Umbilical cord (tissue), 1 donor: ENCODE measurements at regions not wholly inside any gene's neighbourhood (a gene's known extent, or its start where the extent isn't known, plus 50 kb on each side); places are given as distances from the start of the nearest gene placed in this dataset.
"Not testable (repeated sequence)": the region's sequence is repeated elsewhere in the genome, so short reads cannot be mapped to it uniquely, and the experiment has no call there.

Experiments used
- DNase-seq: peaks from one replicate; pipeline ENCODE4 v3.0.0-alpha.2; 2015; ENCODE audit warnings: low spot score

DNA sequence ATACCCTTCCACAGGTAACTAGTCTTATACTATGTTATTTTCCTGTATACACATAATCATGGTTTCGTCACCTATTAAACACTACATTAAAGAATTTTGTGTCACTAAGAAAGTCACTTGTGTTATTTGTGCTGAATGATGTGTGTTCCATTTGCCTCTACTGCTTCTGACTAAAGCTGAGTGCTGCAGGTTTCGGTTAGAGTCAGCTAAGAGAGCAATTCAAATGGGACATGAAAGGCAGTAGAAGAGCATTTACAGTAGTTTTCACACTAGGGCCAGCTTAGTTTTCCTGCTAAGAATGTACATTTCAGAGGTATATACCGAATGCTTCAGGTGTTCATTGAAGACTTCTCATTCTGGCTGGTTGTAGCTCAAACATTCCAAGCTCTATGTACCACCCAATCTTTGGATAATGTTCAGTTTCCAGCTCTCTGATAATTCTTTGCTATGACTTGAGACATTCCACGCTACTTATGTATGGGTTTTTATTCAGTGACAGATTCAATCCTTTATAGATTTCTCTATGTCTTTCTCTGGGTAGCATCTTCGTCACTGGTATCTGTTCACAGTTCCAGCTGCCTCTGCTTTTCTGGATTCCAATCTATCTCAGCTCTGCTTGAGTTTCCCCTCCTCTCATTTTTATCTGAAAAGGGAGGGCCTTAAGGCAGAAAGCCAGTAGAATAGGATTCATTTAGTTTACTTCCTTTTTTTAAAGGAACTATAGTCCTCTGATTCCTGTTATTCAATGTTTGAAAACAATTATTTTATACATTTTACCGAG is 164.4 kb downstream of the CXXC4 start:
- DNase-seq, result peak; percentile 50

- DNase-seq, result not testable (repeated sequence)
Measured at GRCh38 chr4:104326991-104327694, 167.6 kb downstream of the CXXC4 start.

DNA sequence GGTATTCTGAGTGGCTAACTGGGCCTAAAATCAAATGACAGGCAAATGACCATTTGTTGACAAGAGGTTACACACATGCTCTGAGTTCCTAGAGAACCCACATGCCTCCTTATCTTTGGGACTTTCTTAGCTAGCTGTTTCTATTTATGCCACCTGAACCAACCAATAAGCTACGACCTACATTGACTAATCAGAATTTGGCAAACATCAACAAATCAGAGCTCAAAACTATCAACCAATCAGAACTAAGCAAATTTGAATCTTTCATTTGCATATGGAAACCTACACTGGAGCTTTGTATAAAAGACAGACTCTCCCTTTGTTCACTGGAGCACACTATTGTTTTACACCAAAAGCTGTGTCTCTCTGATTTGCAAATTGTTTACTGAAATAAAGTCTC is 192.0 kb downstream of the CXXC4 start:
- DNase-seq, result no peak

- DNase-seq, result no peak
Measured at GRCh38 chr4:104294811-104295210, 199.9 kb downstream of the CXXC4 start.

DNA sequence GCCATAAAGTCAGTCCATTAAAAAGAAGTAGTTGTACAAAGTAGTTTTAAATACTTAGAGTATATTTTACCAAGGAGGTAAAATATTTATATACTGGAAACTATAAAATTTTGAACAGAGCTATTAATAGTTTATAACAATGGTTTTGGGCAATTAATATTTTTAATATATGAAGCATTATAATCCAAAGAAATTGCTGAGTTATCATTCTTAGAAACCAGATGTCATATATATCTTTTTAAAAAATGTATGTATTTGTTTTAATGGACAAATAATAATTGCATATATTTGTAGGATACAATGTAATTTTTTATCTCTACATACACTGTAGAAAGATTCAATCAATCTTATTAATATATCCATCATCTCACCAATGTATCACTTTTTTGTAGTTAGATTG is 207.8 kb downstream of the CXXC4 start:
- DNase-seq, result no peak

DNA sequence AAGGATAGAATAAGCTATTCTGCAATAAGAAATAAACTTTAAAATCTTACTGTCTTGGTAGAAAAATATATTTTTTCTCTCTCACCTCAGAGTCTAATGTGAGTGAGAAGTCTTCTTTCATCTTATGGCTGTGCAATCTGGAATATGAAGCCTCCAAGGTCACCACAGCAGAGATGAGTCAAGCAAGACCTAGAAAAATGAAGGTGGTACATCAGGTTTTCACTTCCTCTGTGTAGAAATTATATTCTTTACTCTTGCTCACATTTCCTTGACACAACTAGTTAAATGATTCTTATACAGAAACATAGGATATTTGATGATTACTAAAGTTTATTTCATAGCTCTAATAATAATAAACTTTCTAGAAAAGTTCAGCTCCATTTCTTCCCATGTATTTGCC is 211.4 kb downstream of the CXXC4 start:
- DNase-seq, result no peak

- no peak for DNase-seq
Measured at GRCh38 chr4:104279744-104280143, 214.9 kb downstream of the CXXC4 start.

DNA sequence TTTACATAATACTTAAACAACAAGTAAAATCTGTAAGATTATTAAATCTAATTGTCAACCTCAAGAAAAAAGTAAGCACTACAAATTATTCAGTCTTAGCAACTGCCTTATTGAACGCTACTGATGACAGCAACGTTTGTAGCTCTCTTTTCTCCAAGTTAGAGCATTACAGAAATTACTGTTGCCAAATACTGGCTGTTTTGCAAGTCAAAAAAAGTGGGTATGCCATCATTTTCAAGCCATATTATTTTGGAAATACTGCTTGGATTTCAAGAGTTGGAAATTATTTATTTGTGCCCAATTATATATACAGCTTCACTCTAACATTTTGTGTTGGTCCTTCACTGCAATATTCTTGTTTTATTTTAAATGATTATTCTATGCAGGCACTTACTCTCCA is 221.7 kb downstream of the CXXC4 start:
- no peak for DNase-seq

GRCh38 chr4:104269603-104270002 is 225.1 kb downstream of the CXXC4 start:
- not testable (repeated sequence) for DNase-seq

GRCh38 chr4:104263100-104263499 is 231.6 kb downstream of the CXXC4 start:
- no peak for DNase-seq

DNA sequence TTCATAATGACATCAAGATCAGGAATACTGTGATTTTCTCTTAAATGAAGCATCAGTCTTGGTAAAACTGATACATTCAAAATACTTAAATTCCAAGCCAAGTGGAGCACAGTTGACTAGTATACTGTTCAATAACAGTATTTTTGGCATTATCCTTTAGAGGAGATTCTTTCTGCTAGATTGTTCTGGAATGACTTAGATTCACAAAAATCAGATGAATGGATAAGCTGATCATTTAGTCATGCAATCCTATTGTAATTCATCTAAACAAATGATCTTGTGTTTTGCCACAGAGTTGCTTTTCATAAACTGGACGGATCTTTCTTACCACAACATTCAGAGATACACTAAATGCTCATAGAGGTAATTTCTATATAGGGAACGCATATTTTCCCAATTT is 232.0 kb downstream of the CXXC4 start:
- DNase-seq, result no peak

- DNase-seq, result no peak
Measured at GRCh38 chr4:104248726-104249125, 246.0 kb downstream of the CXXC4 start.

GRCh38 chr4:104235967-104236366 is 258.7 kb downstream of the CXXC4 start:
- DNase-seq, result peak; percentile 2

DNA sequence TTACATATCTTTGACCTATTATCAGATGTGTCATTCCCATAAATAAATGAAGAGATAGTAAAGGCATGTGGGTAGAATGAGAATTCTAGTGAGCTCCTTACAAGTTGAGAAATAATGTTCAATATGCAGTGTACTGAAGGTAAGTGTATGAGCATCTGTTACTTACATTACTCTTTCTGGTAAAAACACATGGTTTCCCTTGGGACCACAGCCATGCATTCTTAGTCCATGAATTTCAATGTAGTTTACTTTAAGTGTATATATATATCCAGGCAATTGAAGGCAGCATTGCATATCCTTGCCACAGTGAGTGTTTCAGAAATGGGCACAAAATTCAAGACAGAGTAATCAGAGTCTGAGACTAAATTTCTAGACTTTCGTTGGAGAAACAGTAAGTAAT is 277.2 kb downstream of the CXXC4 start:
- DNase-seq, result no peak

DNA sequence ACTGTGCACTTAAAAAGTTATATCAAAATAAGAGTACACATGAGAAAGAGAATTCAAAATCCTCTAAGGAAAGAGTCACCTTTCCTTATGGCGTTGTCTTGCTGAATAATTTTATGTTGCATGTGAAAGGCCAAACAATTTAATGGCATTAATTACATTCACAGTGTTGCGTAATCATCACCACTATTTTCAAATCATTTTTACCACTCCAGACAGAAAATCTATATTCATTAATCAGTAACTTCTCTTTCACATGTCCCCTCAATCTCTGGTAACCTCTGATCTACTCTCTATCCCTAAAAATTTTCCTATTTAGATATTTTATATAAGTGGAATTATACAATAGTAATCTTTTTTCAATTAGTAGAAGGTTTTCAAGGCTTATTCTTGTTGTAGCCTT is 283.0 kb downstream of the CXXC4 start:
- DNase-seq, result no peak

- no peak for DNase-seq
Measured at GRCh38 chr4:104210420-104210819, 284.3 kb downstream of the CXXC4 start.

DNA sequence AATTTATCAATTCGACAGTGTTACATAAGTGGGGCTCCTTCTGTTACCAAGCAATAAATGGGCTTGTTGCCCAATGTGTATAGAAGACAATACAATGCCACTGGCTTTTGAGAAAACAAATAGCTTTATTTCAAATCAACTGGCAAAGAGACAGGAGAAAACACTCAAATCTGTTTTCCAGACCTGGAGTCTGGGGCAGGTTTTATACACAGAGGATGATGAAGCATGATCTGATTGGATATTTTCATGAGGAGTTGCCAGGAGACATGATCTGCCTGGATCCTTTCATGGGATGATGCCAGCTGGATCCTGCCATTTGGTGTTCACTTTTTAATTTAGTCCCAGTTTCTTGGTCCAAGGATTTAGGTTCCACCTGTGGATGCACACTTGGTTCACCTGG is 287.9 kb downstream of the CXXC4 start:
- DNase-seq, result no peak

DNA sequence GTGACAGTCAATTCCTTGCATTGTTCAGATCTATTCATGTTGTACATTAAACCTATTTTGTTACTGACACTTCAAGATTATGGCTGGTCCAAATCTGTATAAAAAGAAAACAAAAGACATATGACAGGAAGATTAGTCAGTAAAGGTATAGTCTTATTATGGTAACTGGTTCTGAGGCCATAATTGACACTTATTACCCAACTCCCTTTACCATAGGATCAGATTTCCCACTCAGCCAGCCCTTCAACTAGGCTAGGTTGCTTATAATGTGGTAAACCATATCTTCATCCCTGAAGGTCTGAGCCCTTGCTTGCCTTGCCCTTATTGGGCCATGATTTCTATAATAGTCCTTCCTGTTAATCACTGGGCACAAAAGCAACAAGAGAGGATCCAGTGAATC is 289.6 kb downstream of the CXXC4 start:
- DNase-seq, result no peak

DNA sequence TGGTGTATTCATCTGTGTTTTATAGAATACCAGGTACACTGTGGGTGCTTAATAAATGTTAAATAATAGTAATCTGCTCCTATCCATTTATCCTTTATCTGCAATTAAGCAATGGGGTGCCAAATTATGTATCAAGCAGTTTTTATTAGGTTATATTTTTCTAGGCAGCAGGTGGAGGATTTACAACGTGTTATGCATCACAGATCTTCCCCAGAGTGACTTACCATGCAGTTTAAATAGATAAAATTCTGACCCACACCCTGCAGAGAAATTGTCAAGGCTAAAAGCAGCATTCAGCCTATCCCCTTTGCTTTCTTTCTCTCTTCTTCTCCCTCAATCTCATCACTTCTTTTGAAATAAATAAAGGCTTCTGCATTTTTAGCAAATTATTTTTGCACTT is 306.4 kb downstream of the CXXC4 start:
- no peak for DNase-seq

GRCh38 chr4:104169437-104169836 is 325.3 kb downstream of the CXXC4 start:
- DNase-seq, result no peak

- DNase-seq, result no peak
Measured at GRCh38 chr4:104166749-104167148, 327.9 kb downstream of the CXXC4 start.

GRCh38 chr4:104163820-104164219 is 330.9 kb downstream of the CXXC4 start:
- no peak for DNase-seq

DNA sequence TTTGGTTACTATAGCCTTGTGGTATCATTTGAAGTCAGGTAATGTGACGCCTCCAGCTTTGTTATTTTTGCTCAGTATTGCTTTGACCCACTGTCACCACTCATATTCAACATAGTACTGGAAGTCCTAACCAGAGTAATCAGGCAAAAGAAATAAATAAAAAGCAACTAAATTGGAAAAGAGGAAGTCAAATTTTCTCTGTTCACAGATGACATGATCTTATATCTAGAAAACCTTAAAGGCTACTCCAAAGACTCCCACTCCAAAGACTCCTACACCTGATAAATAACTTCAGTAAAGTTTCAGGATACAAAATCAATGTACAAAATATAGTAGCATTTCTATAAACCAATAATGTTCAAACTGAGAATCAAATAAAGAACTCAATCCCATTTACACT is 348.6 kb downstream of the CXXC4 start:
- DNase-seq, result no peak
